GM12865 (cell line): ENCODE measurements at regions not wholly inside any gene's neighbourhood (a gene's known extent, or its start where the extent isn't known, plus 50 kb on each side); places are given as distances from the start of the nearest gene placed in this dataset.
A peak's percentile ranks its signal among the peaks of the same experiment; 100 is the strongest.

Experiments used
- DNase-seq: peaks from one replicate; pipeline ENCODE4 v3.0.0; 2010; ENCODE audit warnings: low read depth
- H3K4me3 ChIP-seq: 2 replicates; pipeline ENCODE4 v1.5.1; 2011; ENCODE audit warnings: mild to moderate bottlenecking, low read depth, low read length, control low read depth
- CTCF ChIP-seq: IDR thresholded peaks from 2 replicates; pipeline ENCODE4 v1.5.1; 2011; ENCODE audit warnings: low read length, control low read depth, low read depth, inconsistent platforms; ENCODE audit not compliant: insufficient read depth; ENCODE audit errors: missing control alignments

DNA sequence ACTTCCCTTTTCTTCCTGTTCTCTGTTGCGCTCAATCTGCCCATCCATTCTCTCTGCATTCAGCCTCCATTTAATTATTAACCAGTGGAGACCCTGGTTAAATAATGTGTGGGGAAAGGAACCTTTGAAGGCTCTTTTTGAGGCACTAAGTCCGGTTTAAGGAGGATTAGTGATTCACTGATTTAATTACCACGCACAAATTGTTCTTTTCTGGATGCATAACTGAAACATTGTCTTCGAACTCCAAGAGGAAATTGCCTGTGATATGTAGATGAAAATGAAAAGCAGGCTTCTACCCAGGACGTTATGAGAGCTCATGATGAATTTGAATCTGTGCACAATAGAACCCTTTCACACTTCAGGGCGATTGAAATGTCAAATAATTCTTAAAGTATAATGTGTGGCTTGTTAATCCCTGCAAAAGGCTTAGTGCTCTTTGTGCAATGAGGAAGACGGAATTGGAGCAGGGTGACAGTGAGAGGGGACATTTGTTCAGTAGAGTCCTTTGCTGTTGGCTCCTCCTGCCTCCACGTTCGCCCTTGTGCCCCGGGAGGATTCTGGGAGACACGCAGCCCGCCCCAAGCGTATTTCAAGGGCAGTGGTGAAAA is 51.1 kb upstream of the ZNF236 start:
- no peak for TF ChIP-seq CTCF
- no peak overlapping the region for H3K4me3 ChIP-seq
- DNase-seq, result no peak

DNA sequence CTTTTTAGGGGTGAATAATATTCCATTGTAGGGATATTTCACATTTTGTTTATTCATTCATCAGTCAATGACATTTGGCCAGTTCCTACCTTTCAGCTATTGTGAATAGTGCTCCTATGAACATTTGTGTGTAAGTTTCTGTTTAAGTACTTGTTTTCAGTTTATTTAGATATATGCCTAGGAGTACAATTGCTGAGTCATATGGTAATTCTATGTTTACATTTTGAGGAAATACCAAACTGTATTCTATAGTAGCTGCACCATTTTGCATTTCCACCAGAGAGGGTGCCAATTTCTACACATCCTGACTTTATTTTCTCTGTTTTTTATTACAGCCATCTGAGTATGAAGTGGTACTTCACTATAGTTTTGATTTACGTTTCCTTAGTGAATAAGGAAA is 54.4 kb upstream of the ZNF236 start:
- no peak overlapping the region for H3K4me3 ChIP-seq
- no peak for TF ChIP-seq CTCF
- DNase-seq, result no peak

DNA sequence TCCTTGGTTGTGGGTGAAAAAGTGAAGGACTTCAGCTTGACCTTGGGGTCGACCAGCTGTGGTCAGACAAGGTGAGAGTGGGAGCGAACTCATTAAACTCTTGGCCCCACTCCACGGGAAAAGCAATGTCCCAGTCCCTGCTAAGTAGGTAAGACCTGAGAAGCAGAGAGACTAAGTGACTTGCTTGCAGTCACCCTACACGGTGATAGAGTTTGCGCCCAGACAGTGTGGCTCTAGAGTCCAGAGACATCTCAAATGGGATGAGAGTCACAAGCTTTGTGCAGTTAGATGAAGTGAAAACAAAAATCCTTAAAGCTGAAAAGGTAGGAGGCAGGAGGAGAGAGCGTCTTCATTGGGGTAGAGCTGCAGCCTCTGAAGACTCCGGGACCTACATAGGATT is 55.9 kb upstream of the ZNF236 start:
- no peak for TF ChIP-seq CTCF
- DNase-seq, result no peak
- H3K4me3 ChIP-seq, result no peak overlapping the region

DNA sequence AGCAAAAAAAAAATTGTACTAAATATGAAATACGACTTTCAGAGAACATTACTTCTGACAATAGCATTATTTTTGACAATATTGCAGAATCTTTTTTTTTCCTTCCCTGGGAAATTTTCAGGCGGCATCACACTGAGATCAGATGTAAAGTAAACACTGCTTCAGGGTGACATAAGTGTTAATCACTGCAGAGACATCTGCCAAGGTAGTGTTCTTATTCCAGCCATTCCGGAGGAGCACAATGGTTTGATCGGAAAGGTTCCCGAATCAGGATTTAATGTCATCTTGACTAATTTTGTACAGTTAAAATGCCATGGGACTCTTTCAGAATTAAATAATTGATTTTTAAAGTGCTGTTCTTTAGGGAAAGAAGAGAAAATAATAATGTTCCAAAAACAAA is 56.7 kb upstream of the ZNF236 start:
- H3K4me3 ChIP-seq, result no peak overlapping the region
- no peak for TF ChIP-seq CTCF
- no peak for DNase-seq

DNA sequence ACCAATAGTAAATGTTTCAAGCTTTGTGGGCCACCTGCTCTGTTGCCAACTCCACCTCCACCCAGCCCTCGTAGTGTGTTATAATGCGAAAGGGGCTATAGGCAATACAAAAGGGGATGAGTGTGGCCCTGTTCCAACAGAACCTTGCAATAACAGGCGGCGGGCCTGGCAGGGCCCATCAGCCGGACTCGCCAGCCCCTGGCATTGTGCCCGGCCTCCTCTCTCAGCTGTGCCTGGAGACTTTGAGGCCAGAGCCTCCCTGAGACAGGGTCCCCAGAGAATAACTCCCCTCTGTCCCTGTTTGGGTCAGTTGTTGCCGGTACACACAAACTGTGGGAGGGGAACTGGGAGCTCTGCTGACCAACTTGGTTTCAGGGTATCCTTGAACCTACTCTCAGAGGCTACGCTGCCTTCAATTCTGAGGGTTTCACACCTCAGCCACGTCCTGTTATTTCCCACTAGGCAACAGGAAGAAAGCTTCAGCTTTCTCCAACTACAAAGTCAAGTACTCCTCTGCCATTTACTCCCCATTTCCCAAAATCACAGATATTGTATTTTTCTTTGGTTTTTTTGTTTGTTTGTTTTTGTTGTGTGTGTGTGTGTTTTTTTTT is 58.0 kb upstream of the ZNF236 start:
- no peak overlapping the region for H3K4me3 ChIP-seq
- TF ChIP-seq CTCF, result no peak
- DNase-seq, result peak; percentile 16

DNA sequence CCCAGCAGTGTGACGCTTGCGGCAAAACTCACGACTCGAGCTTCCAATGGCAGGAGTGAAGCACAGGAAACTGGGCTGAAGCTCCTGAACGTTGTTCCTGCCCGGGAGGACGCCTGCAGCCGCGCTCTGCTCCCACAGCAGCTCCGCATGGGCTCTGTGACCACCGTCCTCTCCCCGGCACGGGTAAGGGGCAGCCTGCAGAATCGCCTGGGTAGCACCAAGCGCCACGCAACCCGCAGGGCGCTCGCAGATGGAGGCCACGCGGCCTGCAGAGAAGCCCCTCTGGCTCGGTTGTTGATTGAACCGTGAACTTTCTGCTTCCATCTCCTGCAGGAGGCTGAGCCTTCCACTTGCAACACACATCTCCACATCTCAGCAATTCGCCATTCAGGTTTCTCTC is 63.3 kb upstream of the ZNF236 start:
- TF ChIP-seq CTCF, result no peak
- no peak overlapping the region for H3K4me3 ChIP-seq
- DNase-seq, result no peak

DNA sequence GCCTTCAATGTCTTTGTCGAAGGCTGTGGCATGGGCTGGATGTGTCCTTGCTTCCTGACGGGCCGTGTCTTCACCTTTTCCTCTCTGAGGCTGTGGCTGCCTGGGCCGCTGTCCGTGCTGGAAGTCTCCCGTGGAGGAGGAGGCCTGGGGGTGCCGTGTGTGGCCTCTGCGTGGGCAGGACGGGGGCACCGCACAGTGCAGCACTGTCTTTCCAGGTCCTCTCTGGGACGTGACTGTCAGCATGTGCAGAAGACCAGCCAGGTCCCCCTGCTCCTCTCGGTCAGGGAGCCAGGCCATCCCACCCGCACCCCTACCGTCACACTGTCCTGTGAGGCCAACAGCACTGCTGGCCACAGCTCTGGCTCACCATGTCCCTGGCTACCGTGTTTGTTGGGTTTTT is 64.4 kb upstream of the ZNF236 start:
- no peak overlapping the region for H3K4me3 ChIP-seq
- TF ChIP-seq CTCF, result no peak
- no peak for DNase-seq
